ENCODE measurements at regions not wholly inside any gene's neighbourhood (a gene's known extent, or its start where the extent isn't known, plus 50 kb on each side); places are given as distances from the start of the nearest gene placed in this dataset.

GRCh38 chr1:81467383-81467782 lies 333.4 kb upstream of the ADGRL2 start:
- intact Hi-C loops (cut with micrococcal nuclease), result no loop called here
- H3K27ac Mint-ChIP-seq, result no peak overlapping the region
- H3K4me1 Mint-ChIP-seq (ENCODE audit: low read depth), result no peaks in the 10 kb centered on the region
- no peak for DNase-seq (ENCODE audit: low spot score)
- no peaks in the 10 kb centered on the region for H3K36me3 Mint-ChIP-seq (ENCODE audit: low read depth)
- no peaks in the 10 kb centered on the region for H3K9me3 Mint-ChIP-seq
- no peaks in the 10 kb centered on the region for H3K27me3 Mint-ChIP-seq (ENCODE audit: low read depth)
- no peak overlapping the region for H3K4me3 Mint-ChIP-seq (ENCODE audit: low read depth)

GRCh38 chr1:81466961-81467360 lies 333.8 kb upstream of the ADGRL2 start:
- Mint-ChIP-seq H3K27me3 (ENCODE audit: low read depth) (no peaks in the 10 kb centered on the region), H3K4me1 (ENCODE audit: low read depth) (no peaks in the 10 kb centered on the region), H3K4me3 (ENCODE audit: low read depth) (no peak overlapping the region), H3K9me3 (no peaks in the 10 kb centered on the region), H3K36me3 (ENCODE audit: low read depth) (no peaks in the 10 kb centered on the region), H3K27ac (no peak overlapping the region)
- intact Hi-C loops (cut with micrococcal nuclease), result no loop called here
- no peak for DNase-seq (ENCODE audit: low spot score)

GRCh38 chr1:81463936-81464837 lies 336.5 kb upstream of the ADGRL2 start:
- H3K9me3 Mint-ChIP-seq, result no peaks in the 10 kb centered on the region

GRCh38 chr1:81459043-81459442 lies 341.7 kb upstream of the ADGRL2 start:
- Mint-ChIP-seq H3K27ac (no peak overlapping the region), H3K9me3 (no peaks in the 10 kb centered on the region), H3K36me3 (ENCODE audit: low read depth) (no peaks in the 10 kb centered on the region), H3K27me3 (ENCODE audit: low read depth) (no peaks in the 10 kb centered on the region), H3K4me3 (ENCODE audit: low read depth) (no peak overlapping the region), H3K4me1 (ENCODE audit: low read depth) (no peaks in the 10 kb centered on the region)
- no peak for DNase-seq (ENCODE audit: low spot score)
- intact Hi-C loops (cut with micrococcal nuclease), result no loop called here

More at GRCh38 chr1:81463936-81464837, 336.5 kb upstream of the ADGRL2 start:
- no peak overlapping the region for H3K27ac Mint-ChIP-seq
- no peak overlapping the region for H3K4me3 Mint-ChIP-seq (ENCODE audit: low read depth)
- intact Hi-C loops (cut with micrococcal nuclease), result no loop called here
- no peak for DNase-seq (ENCODE audit: low spot score)
- no peaks in the 10 kb centered on the region for H3K27me3 Mint-ChIP-seq (ENCODE audit: low read depth)
- no peaks in the 10 kb centered on the region for H3K4me1 Mint-ChIP-seq (ENCODE audit: low read depth)
- H3K36me3 Mint-ChIP-seq (ENCODE audit: low read depth), result no peaks in the 10 kb centered on the region

- DNase-seq (ENCODE audit: low spot score), result no peak
- Mint-ChIP-seq H3K4me1 (ENCODE audit: low read depth) (no peaks in the 10 kb centered on the region), H3K27ac (no peak overlapping the region), H3K27me3 (ENCODE audit: low read depth) (no peaks in the 10 kb centered on the region), H3K9me3 (no peaks in the 10 kb centered on the region), H3K4me3 (ENCODE audit: low read depth) (no peak overlapping the region), H3K36me3 (ENCODE audit: low read depth) (no peaks in the 10 kb centered on the region)
- intact Hi-C loops (cut with micrococcal nuclease), result no loop called here
Observed at GRCh38 chr1:81458186-81458585, 342.5 kb upstream of the ADGRL2 start.

GRCh38 chr1:81455481-81455880 lies 345.3 kb upstream of the ADGRL2 start:
- no peaks in the 10 kb centered on the region for H3K36me3 Mint-ChIP-seq (ENCODE audit: low read depth)
- H3K9me3 Mint-ChIP-seq, result no peaks in the 10 kb centered on the region
- H3K27me3 Mint-ChIP-seq (ENCODE audit: low read depth), result no peaks in the 10 kb centered on the region
- no peak overlapping the region for H3K4me3 Mint-ChIP-seq (ENCODE audit: low read depth)
- intact Hi-C loops (cut with micrococcal nuclease), result no loop called here
- H3K27ac Mint-ChIP-seq, result no peak overlapping the region
- no peak for DNase-seq (ENCODE audit: low spot score)
- no peaks in the 10 kb centered on the region for H3K4me1 Mint-ChIP-seq (ENCODE audit: low read depth)

- H3K36me3 Mint-ChIP-seq (ENCODE audit: low read depth), result no peaks in the 10 kb centered on the region
- no peaks in the 10 kb centered on the region for H3K9me3 Mint-ChIP-seq
- intact Hi-C loops (cut with micrococcal nuclease), result no loop called here
- no peak overlapping the region for H3K27ac Mint-ChIP-seq
- no peak overlapping the region for H3K4me3 Mint-ChIP-seq (ENCODE audit: low read depth)
- no peaks in the 10 kb centered on the region for H3K4me1 Mint-ChIP-seq (ENCODE audit: low read depth)
- no peaks in the 10 kb centered on the region for H3K27me3 Mint-ChIP-seq (ENCODE audit: low read depth)
- no peak for DNase-seq (ENCODE audit: low spot score)
Observed at GRCh38 chr1:81453971-81454370, 346.8 kb upstream of the ADGRL2 start.

GRCh38 chr1:81453367-81453703 lies 347.4 kb upstream of the ADGRL2 start:
- H3K9me3 Mint-ChIP-seq, result no peaks in the 10 kb centered on the region
- no peaks in the 10 kb centered on the region for H3K27me3 Mint-ChIP-seq (ENCODE audit: low read depth)
- H3K36me3 Mint-ChIP-seq (ENCODE audit: low read depth), result no peaks in the 10 kb centered on the region
- no peak overlapping the region for H3K27ac Mint-ChIP-seq
- DNase-seq (ENCODE audit: low spot score), result no peak
- intact Hi-C loops (cut with micrococcal nuclease), result no loop called here
- H3K4me1 Mint-ChIP-seq (ENCODE audit: low read depth), result no peaks in the 10 kb centered on the region
- no peak overlapping the region for H3K4me3 Mint-ChIP-seq (ENCODE audit: low read depth)

- DNase-seq (ENCODE audit: low spot score), result no peak
- Mint-ChIP-seq H3K4me3 (ENCODE audit: low read depth) (no peak overlapping the region), H3K27ac (no peak overlapping the region), H3K9me3 (no peaks in the 10 kb centered on the region), H3K4me1 (ENCODE audit: low read depth) (no peaks in the 10 kb centered on the region), H3K27me3 (ENCODE audit: low read depth) (no peaks in the 10 kb centered on the region), H3K36me3 (ENCODE audit: low read depth) (no peaks in the 10 kb centered on the region)
- intact Hi-C loops (cut with micrococcal nuclease), result no loop called here
Observed at GRCh38 chr1:81452693-81453366, 347.9 kb upstream of the ADGRL2 start.

GRCh38 chr1:81449786-81450185 lies 350.9 kb upstream of the ADGRL2 start:
- Mint-ChIP-seq H3K27ac (no peak overlapping the region), H3K36me3 (ENCODE audit: low read depth) (no peaks in the 10 kb centered on the region), H3K4me3 (ENCODE audit: low read depth) (no peak overlapping the region)

GRCh38 chr1:81446000-81446669 lies 354.6 kb upstream of the ADGRL2 start:
- no peak for DNase-seq (ENCODE audit: low spot score)
- no peak overlapping the region for H3K27ac Mint-ChIP-seq
- no peaks in the 10 kb centered on the region for H3K4me1 Mint-ChIP-seq (ENCODE audit: low read depth)
- H3K27me3 Mint-ChIP-seq (ENCODE audit: low read depth), result no peaks in the 10 kb centered on the region
- no peak overlapping the region for H3K4me3 Mint-ChIP-seq (ENCODE audit: low read depth)
- H3K9me3 Mint-ChIP-seq, result no peaks in the 10 kb centered on the region
- no peaks in the 10 kb centered on the region for H3K36me3 Mint-ChIP-seq (ENCODE audit: low read depth)
- intact Hi-C loops (cut with micrococcal nuclease), result no loop called here

More at GRCh38 chr1:81449786-81450185, 350.9 kb upstream of the ADGRL2 start:
- Mint-ChIP-seq H3K9me3 (no peaks in the 10 kb centered on the region), H3K27me3 (ENCODE audit: low read depth) (no peaks in the 10 kb centered on the region), H3K4me1 (ENCODE audit: low read depth) (no peaks in the 10 kb centered on the region)
- intact Hi-C loops (cut with micrococcal nuclease), result no loop called here
- no peak for DNase-seq (ENCODE audit: low spot score)

GRCh38 chr1:81443288-81443687 lies 357.4 kb upstream of the ADGRL2 start:
- no peaks in the 10 kb centered on the region for H3K9me3 Mint-ChIP-seq
- intact Hi-C loops (cut with micrococcal nuclease), result no loop called here
- no peaks in the 10 kb centered on the region for H3K4me1 Mint-ChIP-seq (ENCODE audit: low read depth)
- H3K4me3 Mint-ChIP-seq (ENCODE audit: low read depth), result no peak overlapping the region
- H3K27ac Mint-ChIP-seq, result no peak overlapping the region
- DNase-seq (ENCODE audit: low spot score), result no peak
- no peaks in the 10 kb centered on the region for H3K27me3 Mint-ChIP-seq (ENCODE audit: low read depth)
- H3K36me3 Mint-ChIP-seq (ENCODE audit: low read depth), result no peaks in the 10 kb centered on the region

Measured in activated T-helper 2 cell treated with anti-CD3 and anti-CD28 coated beads, Interferon-gamma antibody, Interleukin-2, Interleukin-4, amounts not matched to agents 10 μg/mL and 5 μg/mL and 100 μg/mL, durations not matched to agents 14 hours and 24 hours and 36 hours (primary cell).